SKM-1 (cell line): ENCODE measurements at regions not wholly inside any gene's neighbourhood (a gene's known extent, or its start where the extent isn't known, plus 50 kb on each side); places are given as distances from the start of the nearest gene placed in this dataset.
"Not testable (repeated sequence)": the region's sequence is repeated elsewhere in the genome, so short reads cannot be mapped to it uniquely, and the experiment has no call there.

ENCODE experiments used
- DNase-seq: peaks from one replicate; lab custom pipeline; 2025; ENCODE audit not compliant: unreplicated experiment; lab: John Stamatoyannopoulos, UW

DNA sequence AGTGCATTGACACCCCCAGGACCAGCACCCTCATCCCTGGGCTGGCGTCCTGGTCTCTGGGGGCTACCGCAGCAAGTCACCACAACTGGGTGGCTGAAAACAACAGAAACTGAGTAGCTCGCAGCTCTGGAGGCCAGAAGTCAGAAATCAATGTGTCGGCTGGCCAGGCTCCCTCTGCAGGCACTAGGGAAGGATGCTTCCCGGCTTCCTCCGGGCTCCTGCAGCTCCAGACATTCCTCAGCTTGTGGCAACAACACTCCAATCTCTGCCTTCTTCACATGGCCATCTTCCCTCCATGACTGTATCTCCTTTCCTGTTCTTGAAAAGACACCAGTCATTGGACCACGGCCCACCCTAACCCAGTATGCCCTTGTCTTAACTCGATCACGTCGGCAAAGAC, 224.2 kb downstream of the NPHP4 start:
- DNase-seq: no peak

DNA sequence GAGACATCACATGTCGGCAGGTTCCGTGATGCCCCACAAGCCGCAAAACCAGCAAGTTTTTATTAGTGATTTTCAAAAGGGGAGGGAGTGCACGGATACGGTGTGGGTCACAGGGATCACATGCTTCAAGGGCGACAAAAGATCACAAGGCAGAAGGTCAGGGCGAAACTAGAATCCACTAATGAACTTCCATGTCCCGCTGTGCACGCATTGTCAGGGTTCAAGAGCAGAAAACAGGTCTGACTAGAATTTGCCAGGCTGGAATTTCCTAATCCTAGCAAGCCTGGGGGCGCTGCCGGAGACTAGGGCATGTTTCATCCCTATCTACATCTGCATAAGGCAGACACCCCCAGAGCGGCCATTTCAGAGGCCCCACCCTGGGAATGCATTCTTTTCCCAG, 225.2 kb downstream of the NPHP4 start:
- not testable (repeated sequence) for DNase-seq

DNA sequence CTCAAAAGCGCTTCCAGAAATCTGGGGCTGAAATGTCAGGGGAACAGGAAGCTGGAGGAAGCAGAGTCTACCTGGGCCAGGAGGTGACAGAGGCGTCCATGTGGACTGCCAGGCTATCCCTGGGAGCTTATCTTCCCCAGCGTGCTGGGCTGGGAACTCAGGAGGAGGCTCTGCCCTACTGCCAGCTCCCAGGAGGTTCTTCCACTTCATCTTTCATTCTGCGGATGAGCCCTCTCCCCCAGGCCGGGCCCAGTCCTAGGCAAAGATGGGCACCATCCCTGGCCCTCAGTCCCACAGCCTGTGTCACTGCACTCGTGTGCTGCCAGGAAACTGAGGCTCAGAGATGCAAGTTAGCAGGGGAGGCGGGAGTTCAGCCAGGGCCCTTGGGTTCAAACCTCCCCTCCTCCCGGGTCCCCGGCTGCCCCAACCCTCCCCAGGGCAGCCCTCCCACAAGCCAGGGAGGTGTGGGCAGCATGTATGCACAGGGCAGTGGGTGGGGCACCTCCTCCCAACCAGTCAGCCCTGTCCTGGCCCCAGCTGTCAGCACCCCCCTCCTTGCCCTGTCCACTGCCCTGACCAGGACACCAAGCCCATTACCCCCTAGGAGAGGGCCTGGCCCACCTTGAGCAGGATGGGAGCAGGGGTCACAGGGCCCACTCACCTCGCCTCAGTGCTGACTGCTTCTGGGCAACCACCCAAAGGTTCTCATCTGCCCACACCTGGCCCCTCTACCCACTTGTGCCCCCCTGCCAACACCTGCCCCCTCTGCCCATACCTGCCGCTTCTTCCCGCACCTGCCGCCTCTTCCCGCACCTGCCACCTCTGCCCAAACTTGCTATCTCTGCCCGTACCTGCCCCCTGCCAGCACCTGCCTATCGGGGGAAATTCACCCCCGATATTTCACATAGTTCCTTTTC, 226.0 kb downstream of the NPHP4 start:
- DNase-seq: no peak

DNA sequence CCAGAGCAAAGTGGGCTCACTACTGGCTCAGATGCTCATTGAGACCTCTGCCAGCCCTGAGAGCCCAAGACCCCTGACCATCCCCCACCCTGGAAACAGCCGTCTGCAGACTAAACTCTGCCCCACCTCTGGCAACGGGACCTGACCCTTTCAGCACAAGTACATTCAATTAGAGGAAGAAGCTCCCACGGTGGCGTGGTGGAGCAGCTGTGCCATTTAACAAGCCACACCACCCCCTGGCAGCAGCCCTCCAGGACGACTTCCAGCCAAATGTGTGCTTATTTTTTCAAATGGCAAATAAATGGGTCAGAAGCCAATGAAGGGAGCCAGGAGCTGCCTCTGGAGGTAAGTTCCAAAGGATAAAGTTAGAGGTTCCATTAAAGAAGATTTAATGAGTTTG, 226.7 kb downstream of the NPHP4 start:
- DNase-seq: no peak

DNA sequence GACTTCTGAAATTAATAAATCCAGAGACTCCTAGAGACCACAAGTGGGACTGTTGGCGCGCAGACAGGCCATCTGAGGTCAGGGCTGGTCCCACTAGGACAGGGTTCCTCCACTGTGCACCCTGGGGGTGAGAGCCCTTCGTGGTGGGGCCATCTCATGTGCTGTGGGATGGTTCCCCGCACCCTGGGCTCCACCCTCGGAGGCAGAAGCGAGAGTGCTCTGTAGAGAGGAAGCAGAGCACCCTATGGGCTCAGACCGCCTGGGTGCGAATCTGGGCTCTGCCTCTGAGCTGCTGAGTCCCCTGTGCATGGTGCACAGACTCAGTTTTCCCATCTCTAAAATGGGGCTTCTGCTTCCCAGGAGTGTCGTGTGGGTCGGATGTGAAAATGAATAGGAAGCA, 227.3 kb downstream of the NPHP4 start:
- DNase-seq: no peak

DNA sequence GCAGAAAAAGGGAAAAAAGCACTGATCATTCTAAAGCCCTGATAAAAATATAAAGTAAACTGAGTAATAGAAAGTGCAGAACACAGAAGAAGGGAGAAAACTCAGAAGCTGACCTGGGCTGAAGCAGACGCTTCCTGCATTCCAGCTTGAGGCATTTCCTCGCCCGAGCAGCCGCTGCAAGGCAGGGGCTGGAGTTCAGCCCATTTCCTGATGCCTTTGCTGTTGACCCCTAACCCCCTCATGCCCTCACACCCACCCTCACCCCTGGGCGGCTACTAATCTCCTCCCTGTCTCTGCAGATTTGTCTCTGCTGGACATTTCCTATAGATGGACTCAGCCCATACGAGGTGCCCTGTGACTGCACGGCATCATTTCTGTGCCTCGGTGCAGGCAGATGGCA, 227.8 kb downstream of the NPHP4 start:
- no peak for DNase-seq

DNA sequence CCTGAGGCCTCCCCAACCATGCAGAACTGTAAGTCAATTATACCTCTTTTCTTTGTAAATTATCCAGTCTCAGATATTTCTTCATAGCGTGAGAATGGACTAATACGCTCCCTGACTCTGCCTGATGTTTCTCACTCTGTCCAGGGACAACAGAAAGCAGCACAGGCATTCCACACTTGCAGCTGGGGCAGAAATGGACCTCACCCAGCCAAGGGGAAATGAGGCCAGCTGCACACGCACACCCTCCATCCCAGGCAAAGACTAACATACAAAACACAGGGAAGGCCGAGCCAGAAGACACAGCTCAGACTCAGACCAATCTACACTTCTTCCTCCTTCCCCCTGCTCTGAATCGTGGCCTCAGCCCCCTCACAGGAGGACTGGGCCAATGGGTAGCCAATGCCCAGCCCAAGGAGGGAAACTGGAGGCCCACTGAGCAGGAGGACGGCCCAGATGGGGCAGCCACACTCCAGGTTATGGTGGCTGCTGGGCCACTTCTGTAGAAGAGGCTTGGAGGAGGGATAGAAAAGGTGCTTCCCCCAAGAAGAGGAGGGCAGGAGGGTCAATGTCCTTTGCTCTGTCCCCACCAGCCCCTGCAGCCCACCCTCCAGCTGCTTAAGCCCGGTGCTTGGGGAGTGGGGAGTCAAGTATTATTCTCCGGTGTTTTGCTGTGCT, 228.4 kb downstream of the NPHP4 start:
- DNase-seq: no peak

DNA sequence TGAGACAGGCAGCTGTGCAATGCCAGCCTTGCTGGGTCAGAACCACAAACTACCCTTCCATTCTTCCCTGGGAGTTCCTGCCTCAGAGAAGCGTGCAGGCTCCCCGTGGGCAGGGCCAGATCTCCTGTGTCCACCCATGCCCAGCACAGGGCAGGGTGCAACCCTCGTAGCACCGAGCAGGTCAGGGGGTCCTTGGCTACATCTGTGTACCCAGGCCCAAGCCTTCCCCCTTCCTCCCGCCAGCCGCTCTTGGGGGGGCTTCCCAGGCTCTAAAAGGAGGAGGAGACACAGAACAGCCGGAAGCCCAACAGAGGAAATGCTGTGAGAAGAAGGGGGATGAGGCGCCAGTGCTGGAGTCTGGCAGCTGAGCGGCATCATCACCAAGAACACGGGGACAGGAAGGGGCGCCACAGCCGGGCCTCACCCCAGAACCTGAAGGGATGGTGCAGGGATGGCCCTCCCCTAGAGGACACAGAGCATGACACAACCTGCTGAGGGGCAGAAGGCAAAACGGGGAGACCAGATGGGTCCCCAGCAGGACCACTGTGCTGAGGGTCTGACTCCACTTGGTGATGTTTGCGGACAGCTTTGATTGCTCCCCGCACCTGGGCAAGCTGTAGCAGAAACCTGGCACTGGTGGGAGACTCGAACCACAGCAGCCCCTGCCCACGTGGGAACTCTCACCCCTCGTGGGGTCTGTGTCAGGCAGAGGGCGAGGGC, 233.2 kb downstream of the NPHP4 start:
- DNase-seq: no peak

DNA sequence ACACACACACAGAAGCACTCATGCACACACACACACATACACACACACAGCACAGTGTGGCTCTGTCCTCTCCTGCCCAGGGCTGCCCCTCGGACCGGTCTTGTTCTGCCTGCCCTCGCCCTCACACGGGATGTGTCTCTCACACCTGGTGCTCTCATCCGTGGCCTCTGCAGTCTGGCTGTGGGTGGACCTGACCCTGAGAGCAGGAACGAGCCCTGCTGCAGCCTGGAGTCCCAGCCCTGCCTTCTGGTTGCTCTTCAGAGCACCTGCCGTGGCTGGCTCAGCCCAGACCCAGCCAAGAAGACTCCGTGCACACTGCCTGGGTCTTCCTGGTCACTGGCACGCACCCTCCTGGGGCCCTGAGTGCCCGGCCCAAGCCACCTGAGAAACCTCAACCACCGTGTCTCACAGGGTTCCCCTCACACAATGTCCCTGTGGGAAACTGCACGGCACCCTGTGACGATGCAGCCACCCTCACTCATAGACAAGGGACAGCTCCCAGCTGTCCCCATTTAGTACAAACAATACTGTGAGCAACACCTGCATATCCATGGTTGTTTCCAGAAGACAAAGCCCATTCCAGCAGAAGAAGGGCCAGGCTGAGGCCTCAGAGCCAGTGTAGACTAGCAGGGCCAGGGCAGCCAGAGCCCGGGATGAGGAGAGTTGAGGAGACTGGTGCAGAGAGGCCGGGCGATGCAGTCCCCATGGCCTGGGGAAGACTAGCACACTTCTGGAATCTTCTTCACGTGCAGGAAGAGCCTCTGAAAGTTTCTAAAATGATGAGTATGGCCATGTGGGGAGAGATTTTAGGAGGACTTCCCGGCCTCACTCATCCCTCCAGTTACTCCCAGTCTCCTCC, 234.0 kb downstream of the NPHP4 start:
- no peak for DNase-seq

DNA sequence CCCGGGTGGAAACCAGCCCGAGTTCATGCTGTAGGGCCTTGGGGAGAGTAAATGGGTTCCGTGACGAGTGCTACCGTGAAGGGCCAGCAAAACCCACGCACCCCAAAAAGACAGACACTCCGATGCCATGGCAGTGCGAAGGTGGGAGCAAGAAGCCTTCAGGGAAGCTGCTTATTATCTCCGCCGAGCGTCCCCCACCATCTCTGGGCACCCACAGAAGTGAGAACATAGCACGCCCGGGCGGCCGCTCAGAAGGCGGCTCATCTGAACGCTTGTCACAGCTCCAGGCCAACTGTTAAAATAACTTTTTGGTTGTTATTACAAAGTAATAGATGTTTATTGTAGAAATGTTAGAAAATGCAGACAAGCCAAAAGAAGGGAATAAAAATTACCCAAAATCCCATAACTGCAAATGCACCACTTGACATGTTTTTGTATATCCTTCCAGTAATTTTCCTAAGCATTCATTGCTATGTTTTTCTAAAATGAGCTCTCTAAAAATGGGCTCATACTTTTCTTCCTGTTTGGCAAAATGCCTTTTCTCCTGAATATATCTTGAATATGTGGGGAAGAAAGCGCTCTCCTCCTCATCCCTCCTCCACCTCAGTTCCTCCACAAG, 234.9 kb downstream of the NPHP4 start:
- DNase-seq: no peak

DNA sequence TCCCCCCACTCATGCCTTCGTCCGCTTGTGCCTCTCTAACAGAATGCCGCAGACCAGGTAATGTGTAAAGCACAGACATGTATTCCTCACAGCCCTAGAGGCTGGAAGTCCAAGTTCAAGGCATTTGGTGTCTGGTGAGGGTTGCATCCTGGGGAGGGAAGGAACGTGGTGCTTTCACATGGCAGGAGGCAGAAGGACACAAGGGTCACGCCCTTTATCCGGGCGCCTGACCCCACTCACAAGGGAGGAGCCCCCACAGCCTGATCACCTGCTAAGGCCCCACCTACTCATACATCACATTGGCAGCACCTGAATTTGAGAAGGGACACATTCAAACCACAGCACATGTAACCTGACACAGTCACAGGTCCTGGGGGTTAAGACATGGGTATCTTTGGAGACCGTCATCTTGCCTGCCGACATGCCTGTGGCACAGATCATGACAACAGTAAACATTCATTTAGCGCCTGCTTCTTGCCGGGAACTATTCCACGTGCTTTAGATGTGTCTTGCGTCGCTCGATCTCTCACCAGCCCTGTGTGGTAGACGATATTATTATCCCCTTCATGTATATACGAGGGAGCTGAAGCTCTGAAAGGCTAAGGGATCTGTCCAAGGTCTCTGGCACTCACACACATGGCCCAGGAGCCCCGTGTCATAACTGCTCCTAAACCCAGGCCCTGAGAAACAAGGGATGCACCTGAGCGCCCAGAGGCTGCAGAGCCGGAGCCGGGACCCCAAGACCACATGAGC, 235.6 kb downstream of the NPHP4 start:
- no peak for DNase-seq

DNA sequence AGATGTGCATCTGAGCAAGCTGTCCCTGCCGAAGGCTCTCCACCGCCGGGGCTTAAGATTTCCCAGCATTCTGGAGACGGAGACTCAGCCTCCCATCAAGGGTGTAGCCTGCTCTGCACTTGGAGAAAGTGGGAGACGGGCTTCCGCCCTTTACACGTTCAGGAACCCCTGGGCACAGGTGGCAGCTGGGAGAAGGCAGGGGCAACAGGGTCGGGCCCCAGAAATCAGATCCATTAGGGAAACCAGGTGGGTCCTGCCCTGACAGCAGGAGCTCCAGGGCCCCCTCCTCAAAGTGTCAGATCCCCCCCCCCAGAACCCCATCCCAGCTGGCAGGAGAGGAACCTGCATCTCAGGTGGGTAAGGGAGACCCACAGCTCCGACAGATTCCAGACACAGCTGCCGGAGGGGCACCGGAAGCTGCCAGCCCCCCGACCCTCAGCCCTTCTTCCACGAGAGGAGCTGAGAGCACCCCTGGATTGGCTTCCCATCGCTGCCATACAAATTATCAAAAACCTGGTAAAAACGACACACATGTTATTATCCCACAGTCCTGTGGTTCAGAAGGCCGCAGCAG, 236.6 kb downstream of the NPHP4 start:
- DNase-seq: no peak

DNA sequence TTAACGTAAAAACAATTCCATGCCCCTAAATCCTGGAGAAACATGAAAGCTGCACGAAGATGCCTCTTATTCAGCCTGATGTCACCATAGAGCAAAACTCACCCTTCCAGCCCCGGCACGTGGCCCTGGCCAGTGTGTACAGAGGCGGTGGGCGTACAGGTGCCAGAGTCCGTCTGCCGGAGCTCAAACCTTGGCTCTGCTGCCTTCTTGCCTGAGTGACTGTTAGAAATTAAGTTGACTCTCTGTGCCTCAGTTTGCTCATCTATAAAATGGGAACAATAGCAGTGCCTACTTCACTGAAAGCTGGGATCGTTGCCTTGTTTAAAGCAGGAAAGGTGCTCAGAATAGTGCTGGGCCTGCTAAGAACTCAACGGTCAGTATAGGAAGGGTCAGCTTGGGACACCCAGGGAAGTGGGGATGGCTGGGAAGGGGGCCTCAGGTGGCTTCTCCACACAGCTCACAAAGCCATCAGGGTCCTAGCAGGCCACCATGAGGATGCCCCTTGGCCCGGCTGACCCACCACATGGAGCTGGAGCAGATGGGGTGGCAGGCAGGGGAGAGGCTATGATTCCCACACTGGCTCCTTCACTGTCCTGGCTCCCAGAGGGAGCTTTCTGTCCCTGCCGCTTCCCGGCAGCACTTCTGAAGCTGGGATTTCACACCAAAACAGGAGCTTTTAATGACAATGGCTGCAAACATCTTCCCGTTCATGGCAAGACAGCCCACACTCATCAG, 237.2 kb downstream of the NPHP4 start:
- DNase-seq: no peak

DNA sequence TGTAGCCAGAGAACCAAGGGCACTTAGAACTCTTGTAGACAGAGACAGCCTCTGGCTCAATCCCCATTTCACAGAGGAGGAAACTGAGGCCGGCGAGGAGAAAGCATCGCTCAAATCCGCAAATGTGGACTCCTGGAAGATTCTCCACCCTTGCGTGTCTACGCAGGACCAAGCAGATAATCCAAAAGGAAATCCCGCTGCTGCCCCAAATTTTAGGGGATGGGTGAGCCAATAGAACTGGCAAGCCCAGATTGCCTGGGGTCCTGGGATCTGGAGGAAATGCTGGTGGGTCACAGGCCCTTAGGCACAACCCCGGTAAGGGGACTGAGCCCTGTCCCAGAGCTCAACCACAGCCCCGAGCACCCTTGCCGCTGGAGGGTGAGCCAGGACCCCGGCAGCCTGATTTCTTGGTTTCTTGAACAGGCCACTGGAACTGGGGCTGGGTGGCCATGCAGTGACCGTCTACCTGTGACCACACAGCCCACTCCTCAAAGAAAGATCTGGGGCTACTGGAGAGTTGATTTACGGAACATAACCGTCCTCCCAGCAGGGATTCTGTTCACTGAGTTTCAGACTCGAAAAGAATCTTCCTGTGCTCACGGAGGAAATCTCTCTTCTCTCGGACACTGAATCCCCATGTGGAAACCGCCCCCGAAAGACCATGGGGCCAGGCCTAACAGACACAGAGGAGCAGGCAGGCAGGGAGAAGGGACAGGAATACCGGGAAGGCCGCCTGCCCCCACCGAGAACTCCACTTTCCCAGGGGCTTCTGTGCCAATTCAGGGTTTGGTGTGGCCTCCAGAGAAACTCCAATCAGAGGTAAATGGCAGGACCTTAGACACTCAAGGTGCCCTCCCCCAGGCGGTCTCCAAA, 238.4 kb downstream of the NPHP4 start:
- no peak for DNase-seq

DNA sequence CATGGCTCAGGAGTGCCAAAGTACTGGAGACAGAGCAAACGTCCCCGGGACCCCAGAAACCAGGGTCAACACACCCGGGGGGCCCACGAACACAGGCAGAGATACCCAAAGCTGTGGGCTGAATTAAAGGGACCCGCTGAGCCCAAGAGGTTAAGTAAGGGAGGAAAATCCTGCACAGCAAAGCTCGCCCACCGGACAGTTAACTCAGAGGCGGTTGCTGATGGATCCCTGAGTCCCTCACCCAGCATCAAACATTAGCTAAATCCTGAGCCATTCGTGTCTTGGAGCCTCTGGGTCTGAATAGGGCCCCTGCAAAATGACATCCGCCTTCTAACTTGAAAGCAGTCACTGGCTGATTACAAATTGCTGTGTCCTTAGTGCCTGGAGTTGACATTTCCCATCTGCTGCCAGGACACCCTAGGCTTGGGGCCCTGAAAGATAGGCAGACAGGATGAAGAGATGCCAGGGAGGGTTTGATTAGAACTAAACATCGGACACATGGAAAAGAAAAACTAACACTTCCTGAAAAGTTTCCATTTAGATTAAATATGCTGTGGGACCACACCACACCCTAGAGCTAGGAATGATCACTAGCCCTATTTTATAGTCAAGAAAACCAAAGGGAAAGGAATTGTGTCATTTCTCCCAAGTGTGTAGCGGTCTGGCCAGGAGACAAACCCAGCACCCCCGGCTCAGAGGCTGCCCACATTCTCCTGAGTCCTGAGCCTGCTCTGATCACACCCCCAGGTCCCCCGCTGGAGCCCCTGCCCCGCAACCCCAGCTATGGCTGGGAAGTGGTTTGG, 239.3 kb downstream of the NPHP4 start:
- DNase-seq: no peak

DNA sequence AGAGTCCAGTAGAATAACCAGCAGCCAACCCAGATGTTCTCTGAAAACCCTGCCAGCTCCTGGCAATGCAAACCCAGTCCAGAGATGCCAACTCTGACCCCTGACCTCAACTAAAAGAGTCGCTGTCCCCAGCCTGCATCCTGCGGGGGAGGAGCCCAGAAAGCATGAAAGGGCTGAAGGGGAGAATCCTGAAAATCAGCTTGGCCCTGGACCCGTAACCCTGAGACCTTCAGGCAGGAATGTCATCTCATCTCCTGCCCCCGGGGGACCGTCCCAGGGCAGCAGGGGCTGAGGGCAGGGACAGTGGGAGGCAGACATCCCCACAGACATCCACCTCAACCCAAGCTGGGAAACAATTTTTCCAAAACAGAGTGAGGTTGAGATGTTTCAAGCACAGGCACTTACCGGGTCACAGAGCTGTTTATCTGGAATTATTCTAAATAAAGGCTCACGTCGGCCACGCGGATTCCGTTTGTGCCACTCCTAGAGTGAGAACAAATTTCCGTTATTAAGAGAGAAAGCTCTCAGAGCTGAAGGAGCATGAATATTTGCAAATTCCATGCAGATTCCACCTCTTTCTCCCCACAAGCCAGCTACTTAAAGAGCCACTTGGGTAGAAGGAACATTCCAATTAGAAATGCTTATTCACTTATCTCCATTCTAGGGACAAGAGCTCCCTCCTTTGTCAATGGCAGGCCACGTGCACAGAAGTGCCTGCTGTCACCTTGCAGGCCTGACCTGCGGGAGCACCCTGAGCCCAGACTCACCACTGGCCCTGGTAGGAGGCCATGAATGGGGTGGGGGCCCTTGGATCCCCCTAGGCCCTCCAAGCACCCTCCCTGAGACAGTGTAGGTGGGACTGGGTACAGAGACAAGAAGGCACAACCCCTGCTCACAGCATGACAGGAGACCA, 240.1 kb downstream of the NPHP4 start:
- no peak for DNase-seq
